ENCODE measurements at regions not wholly inside any gene's neighbourhood (a gene's known extent, or its start where the extent isn't known, plus 50 kb on each side); places are given as distances from the start of the nearest gene placed in this dataset.
A peak's percentile ranks its signal among the peaks of the same experiment; 100 is the strongest.

DNA sequence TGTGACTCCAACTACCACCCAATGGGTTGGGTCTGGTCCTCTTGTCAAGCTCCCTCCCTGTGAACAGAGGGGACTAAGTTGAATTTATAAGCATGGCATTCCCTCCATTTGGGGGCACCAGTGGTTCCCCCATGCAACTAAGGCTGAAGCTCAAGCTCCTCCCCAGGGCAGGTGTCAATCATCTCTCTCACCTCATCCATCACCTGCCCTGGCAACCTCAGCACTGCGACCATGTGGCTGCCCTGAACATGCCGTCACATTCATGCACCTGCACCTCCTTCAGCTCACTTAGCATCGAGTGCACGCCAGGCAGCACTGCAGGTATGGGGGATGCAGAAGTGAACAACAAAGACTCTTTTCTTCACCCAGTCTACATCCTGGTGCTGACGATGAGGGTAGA, 799.3 kb downstream of the TBC1D22A start:
- H3K27ac ChIP-seq: no peak overlapping the region
- no peak overlapping the region for H3K4me3 ChIP-seq
- TF ChIP-seq, protein P1, sequence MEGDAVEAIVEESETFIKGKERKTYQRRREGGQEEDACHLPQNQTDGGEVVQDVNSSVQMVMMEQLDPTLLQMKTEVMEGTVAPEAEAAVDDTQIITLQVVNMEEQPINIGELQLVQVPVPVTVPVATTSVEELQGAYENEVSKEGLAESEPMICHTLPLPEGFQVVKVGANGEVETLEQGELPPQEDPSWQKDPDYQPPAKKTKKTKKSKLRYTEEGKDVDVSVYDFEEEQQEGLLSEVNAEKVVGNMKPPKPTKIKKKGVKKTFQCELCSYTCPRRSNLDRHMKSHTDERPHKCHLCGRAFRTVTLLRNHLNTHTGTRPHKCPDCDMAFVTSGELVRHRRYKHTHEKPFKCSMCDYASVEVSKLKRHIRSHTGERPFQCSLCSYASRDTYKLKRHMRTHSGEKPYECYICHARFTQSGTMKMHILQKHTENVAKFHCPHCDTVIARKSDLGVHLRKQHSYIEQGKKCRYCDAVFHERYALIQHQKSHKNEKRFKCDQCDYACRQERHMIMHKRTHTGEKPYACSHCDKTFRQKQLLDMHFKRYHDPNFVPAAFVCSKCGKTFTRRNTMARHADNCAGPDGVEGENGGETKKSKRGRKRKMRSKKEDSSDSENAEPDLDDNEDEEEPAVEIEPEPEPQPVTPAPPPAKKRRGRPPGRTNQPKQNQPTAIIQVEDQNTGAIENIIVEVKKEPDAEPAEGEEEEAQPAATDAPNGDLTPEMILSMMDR (IDR thresholded peaks at IDR 0.05): no peak
- DNase-seq (ENCODE audit: low spot score): no peak

DNA sequence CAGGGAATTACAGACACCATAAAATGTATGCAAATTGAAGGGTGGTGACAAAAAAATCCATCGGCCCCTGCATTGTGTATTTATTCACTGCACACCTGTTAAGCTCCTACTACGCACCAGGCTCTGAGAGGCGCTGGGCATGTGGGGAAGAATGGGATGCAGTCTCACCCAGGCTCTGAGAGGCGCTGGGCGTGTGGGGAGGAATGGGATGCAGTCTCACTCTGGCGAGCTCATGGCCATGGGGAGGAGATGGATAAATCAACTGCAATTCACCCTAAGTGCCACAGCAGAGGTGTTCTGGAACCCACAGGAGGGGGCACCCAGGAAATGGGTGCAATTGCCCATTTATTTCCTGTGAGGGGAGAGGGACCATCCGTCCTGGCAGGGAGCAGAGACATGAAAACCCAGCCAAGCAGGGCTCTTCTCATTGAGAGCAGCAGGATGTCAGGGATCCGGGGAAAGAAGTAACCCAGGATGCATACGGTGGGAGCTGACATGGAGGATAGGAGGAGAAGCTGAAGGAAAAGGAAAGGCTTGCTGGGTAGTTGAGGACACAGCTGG, 798.7 kb downstream of the TBC1D22A start:
- Histone ChIP-seq H3K4me3 (no peak overlapping the region), H3K27ac (no peak overlapping the region)
- TF ChIP-seq, protein P1 (IDR thresholded peaks at IDR 0.05): no peak
- no peak for DNase-seq (ENCODE audit: low spot score)

DNA sequence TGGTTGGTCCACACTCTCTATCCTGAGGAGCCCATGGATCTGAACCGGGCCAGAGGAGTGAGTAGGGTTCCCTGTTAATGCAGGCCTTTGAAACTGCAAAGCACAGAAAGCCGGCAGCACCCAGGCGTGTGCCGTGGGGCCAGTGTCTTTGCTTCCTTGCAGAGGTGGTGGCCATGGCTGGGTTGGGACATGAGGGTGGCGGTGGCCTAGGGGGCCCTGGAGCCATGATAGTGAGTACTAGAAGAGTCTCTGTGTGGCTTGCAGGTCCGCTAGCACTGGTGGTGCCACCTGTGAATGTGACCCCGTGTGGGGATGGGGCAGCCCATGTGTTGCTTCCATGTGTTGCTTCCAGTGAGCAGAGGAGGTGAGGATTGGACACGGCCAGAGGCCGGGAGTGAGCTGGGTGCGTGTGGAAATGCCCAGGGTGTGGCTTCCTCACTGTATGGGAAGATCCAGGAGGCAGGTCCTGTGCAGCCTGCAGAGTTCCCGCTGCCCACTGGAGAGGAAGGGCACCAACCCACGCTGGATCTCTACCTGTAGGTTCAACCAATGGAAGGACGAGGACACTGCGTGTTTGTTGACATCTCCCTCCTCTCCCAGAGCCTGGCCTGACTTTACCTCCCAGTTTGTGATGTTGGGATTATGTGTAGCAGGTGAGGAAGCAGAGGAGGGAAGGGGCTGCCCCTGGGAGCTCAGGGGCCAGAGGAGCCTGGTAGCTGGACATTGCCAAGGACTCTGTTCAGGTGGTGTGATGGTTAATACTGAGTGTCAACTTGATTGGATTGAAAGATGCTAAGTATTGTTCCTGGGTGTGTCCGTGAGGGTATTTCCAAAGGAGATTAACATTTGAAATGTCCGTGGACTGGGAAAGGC, 796.6 kb downstream of the TBC1D22A start:
- Histone ChIP-seq H3K4me3 (no peak overlapping the region), H3K27ac (no peak overlapping the region)
- TF ChIP-seq, protein P1 (IDR thresholded peaks at IDR 0.05): no peak
- no peak for DNase-seq (ENCODE audit: low spot score)

DNA sequence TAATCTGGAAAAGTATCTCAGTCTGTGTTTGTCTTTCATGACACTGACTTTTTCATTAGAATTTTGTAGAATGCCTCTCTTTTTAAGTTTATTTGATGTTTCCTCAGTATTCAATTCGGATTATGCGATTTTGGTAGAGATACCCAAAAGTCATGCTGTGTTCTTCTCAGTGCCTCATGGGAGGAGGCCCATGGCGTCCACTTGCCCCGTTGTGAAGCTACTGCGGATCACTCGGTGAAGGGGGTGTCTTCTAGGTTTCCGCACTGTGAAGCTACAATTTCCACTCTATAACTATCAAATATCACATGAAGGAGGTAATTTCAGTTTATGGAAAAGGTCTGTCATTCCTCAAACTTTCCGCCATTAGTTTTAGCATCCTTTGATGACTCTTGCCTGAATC, 794.0 kb downstream of the TBC1D22A start:
- H3K4me3 ChIP-seq: no peak overlapping the region
- TF ChIP-seq, protein P1 (IDR thresholded peaks at IDR 0.05): no peak
- no peak for DNase-seq (ENCODE audit: low spot score)
- H3K27ac ChIP-seq: no peak overlapping the region

DNA sequence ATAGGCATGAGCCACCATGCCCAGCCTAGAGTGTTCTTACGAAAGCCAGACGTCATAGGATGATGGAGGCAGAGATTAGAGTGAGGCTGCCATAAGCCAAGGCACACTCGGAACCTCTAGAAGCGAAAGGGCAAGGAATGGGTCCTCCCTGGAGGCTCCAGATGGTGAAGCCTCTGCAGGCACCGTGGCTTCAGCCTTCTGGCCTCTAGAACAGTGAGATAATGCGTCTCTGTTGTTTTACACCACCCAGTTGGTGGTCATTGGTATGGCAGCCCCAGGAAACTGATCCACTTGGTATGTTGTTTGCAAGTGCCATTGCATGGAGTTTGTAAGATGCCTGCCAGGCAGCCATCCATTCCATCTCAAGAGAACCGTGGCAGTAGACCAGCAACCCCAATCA, 791.0 kb downstream of the TBC1D22A start:
- Histone ChIP-seq H3K4me3 (no peak overlapping the region), H3K27ac (no peak overlapping the region)
- TF ChIP-seq, protein P1 (IDR thresholded peaks at IDR 0.05): no peak
- DNase-seq (ENCODE audit: low spot score): peak; percentile 24

DNA sequence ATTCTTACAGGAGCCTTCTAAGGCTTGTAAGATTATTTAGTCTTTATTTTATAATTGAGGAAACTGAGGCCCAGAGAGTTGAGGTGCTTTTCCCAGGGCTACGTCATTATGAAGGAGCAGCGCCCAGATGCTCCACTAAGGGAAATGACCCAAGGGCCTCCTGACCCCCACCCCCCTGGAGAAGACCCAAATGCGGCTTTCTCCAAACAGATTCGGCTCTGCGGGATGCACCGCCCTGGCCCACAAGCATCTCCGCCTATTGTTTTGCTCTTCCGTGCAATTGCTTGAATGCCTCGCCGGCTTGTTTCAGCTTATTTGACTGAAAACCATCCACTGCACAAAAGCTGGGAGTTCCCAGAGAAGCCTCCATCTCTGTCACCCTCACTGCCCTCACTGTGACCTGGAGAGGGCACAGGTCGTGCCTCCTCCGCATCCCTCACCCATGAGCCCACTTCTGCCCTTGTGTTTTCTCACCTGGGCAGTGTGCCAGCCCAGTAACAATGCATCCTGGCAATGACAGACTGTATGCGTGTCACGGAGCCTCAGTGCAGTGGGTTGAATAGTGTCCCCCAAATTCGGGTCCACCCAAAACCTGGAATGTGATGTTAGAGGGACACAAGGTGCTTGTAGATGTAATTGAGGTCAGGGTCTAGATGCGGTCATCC, 790.2 kb downstream of the TBC1D22A start:
- Histone ChIP-seq H3K4me3 (no peak overlapping the region), H3K27ac (no peak overlapping the region)
- peak; percentile 38 for DNase-seq (ENCODE audit: low spot score)
- TF ChIP-seq, protein P1 (IDR thresholded peaks at IDR 0.05): no peak
